Uterus (tissue), 2 donors: ENCODE measurements at regions not wholly inside any gene's neighbourhood (a gene's known extent, or its start where the extent isn't known, plus 50 kb on each side); places are given as distances from the start of the nearest gene placed in this dataset.
"Not testable (repeated sequence)": the region's sequence is repeated elsewhere in the genome, so short reads cannot be mapped to it uniquely, and the experiment has no call there.

ENCODE experiments used
- CTCF ChIP-seq, 4 experiments: fragments of 200-600 bp in 2 of 4; fragments of 450-650 bp in 2 of 4; sonication (generic) in 2 of 4; IDR thresholded peaks; one replicate each; pipeline ENCODE4 v1.5.1; 2016 to 2019; ENCODE audit warnings: antibody characterized with exemption in 4 of 4, mild to moderate bottlenecking in 2 of 4, moderate library complexity in 1 of 4
- POLR2A ChIP-seq, 2 donors: fragments of 450-650 bp; IDR thresholded peaks; one replicate each; pipeline ENCODE4 v1.6.1; 2016; ENCODE audit warnings: antibody characterized with exemption in 2 of 2, mild to moderate bottlenecking in 1 of 2, moderate library complexity in 1 of 2

- TF ChIP-seq CTCF, POLR2A (IDR thresholded peaks at IDR 0.05): not testable (repeated sequence)
These were observed 54.2 kb upstream of the ROPN1B start for GRCh38 chr3:125914608-125915436.
